ENCODE measurements at regions not wholly inside any gene's neighbourhood (a gene's known extent, or its start where the extent isn't known, plus 50 kb on each side); places are given as distances from the start of the nearest gene placed in this dataset.

GRCh38 chr2:136244536-136244885, 126.6 kb upstream of the CXCR4 start:
- Histone ChIP-seq H4K5ac (ENCODE audit: insufficient read length, low read depth, low read length) (no peak overlapping the region), H2BK15ac (ENCODE audit: low read depth, low read length) (no peak overlapping the region), H2BK20ac (ENCODE audit: low read depth, low read length, poor library complexity, severe bottlenecking) (no peak overlapping the region), H3K9me3 (ENCODE audit: control insufficient read depth, low read depth, low read length) (no peaks in the 10 kb centered on the region), H3K9ac (ENCODE audit: extremely low read depth, insufficient read length, low read length) (no peak overlapping the region), H4K20me1 (ENCODE audit: control insufficient read depth, insufficient read depth, insufficient read length) (no peaks in the 10 kb centered on the region), H2AFZ (ENCODE audit: low read length) (no peak overlapping the region), H4K8ac (replicated peaks; ENCODE audit: insufficient read length, low read depth, low read length) (no peak overlapping the region), H3T11ph (ENCODE audit: low read length) (no peak overlapping the region), H2BK12ac (ENCODE audit: insufficient read length, low read depth, low read length) (no peak overlapping the region), H3K27ac (ENCODE audit: insufficient read length, low read depth, low read length) (no peak overlapping the region), H3K4me2 (ENCODE audit: insufficient read depth, insufficient read length, low read length) (no peak overlapping the region), H2AK5ac (ENCODE audit: insufficient read length, low read length) (no peak overlapping the region), H2BK5ac (ENCODE audit: insufficient read length, low read length) (no peak overlapping the region), H3K79me2 (ENCODE audit: insufficient read depth, low read length) (no peaks in the 10 kb centered on the region), H3K79me1 (ENCODE audit: insufficient read depth, low read depth, low read length, poor library complexity, severe bottlenecking) (no peaks in the 10 kb centered on the region), H3K4me1 (ENCODE audit: insufficient read depth, low read length) (no peaks in the 10 kb centered on the region), H3K18ac (ENCODE audit: insufficient read length, low read depth, low read length) (no peak overlapping the region), H3K23ac (ENCODE audit: insufficient read length, low read depth, low read length) (no peak overlapping the region), H3K56ac (ENCODE audit: insufficient read length, low read depth, low read length) (no peak overlapping the region), H2BK120ac (ENCODE audit: low read depth, low read length, poor library complexity, severe bottlenecking) (no peak overlapping the region), H3K14ac (ENCODE audit: insufficient read depth, low read length) (no peak overlapping the region), H3K4ac (ENCODE audit: low read depth, low read length) (no peak overlapping the region), H3K27me3 (ENCODE audit: insufficient read depth, low read length) (no peaks in the 10 kb centered on the region), H3K23me2 (ENCODE audit: insufficient read length, low read depth, low read length, poor library complexity, severe bottlenecking) (no peaks in the 10 kb centered on the region), H4K91ac (ENCODE audit: insufficient read length, low read depth, low read length) (no peak overlapping the region)
- no peaks in the 10 kb centered on the region for H3K9me3 Mint-ChIP-seq
- peaks cover 7 to 10% of the 10 kb centered on the region in 2 experiments for H3K4me1 Mint-ChIP-seq
- no peak overlapping the region for H3K27ac Mint-ChIP-seq
- WGBS (ENCODE audit: extremely low coverage, insufficient read length, low lambda C conversion rate), result no CpG with 5 or more reads among the region's 2 CpGs
- H3K4me3 Mint-ChIP-seq, result no peak overlapping the region
- no peaks in the 10 kb centered on the region for H3K36me3 Mint-ChIP-seq (ENCODE audit: insufficient read depth in 1 of 3, low read depth in 3 of 3)
- no peak for DNase-seq
- no peak for TF ChIP-seq CTCF (conservative IDR thresholded peaks at IDR 0.05)
- H3K27me3 Mint-ChIP-seq (ENCODE audit: low read depth), result no peaks in the 10 kb centered on the region; the same call in 1 of the 2 replicates
